ENCODE measurements at regions not wholly inside any gene's neighbourhood (a gene's known extent, or its start where the extent isn't known, plus 50 kb on each side); places are given as distances from the start of the nearest gene placed in this dataset.

- H3K27me3 ChIP-seq: no peaks in the 10 kb centered on the region
- H3K4me1 ChIP-seq: no peaks in the 10 kb centered on the region
- no peak overlapping the region for H3K4me3 ChIP-seq
- WGBS: 52% methylated on average over 3 of the region's 4 CpGs
- no peak for DNase-seq (ENCODE audit: low spot score in 2 of 2)
- H3K9me3 ChIP-seq: no peaks in the 10 kb centered on the region
- H3K27ac ChIP-seq: no peak overlapping the region
- no peaks in the 10 kb centered on the region for H3K36me3 ChIP-seq
- TF ChIP-seq CTCF (IDR thresholded peaks at IDR 0.05) (no peak), POLR2A (IDR thresholded peaks at IDR 0.05) (no peak), EP300 (IDR thresholded peaks at IDR 0.05) (no peak), POLR2AphosphoS5 (IDR thresholded peaks at IDR 0.05) (no peak)
Observed at GRCh38 chr10:106392778-106393177, 771.7 kb downstream of the SORCS1 start.

GRCh38 chr10:106387063-106387462 lies 777.4 kb downstream of the SORCS1 start:
- no peaks in the 10 kb centered on the region for H3K9me3 ChIP-seq
- H3K27ac ChIP-seq: no peak overlapping the region
- no peak for DNase-seq (ENCODE audit: low spot score in 2 of 2)
- no peaks in the 10 kb centered on the region for H3K36me3 ChIP-seq
- no peaks in the 10 kb centered on the region for H3K4me1 ChIP-seq
- TF ChIP-seq EP300 (IDR thresholded peaks at IDR 0.05) (no peak), POLR2AphosphoS5 (IDR thresholded peaks at IDR 0.05) (no peak), CTCF (IDR thresholded peaks at IDR 0.05) (no peak), POLR2A (IDR thresholded peaks at IDR 0.05) (no peak)
- no peaks in the 10 kb centered on the region for H3K27me3 ChIP-seq
- H3K4me3 ChIP-seq: no peak overlapping the region

GRCh38 chr10:106384496-106384895 lies 780.0 kb downstream of the SORCS1 start:
- Histone ChIP-seq H3K27me3 (no peaks in the 10 kb centered on the region), H3K4me3 (no peak overlapping the region), H3K4me1 (no peaks in the 10 kb centered on the region), H3K27ac (no peak overlapping the region), H3K9me3 (no peaks in the 10 kb centered on the region), H3K36me3 (no peaks in the 10 kb centered on the region)
- TF ChIP-seq EP300 (IDR thresholded peaks at IDR 0.05) (no peak), POLR2AphosphoS5 (IDR thresholded peaks at IDR 0.05) (no peak), CTCF (IDR thresholded peaks at IDR 0.05) (no peak), POLR2A (IDR thresholded peaks at IDR 0.05) (no peak)
- DNase-seq (ENCODE audit: low spot score in 2 of 2): no peak
- WGBS: 45% methylated on average over 5 of the region's 5 CpGs

- Histone ChIP-seq H3K4me1 (no peaks in the 10 kb centered on the region), H3K27me3 (no peaks in the 10 kb centered on the region), H3K27ac (no peak overlapping the region), H3K4me3 (no peak overlapping the region), H3K36me3 (no peaks in the 10 kb centered on the region), H3K9me3 (no peaks in the 10 kb centered on the region)
- WGBS: 76% methylated on average over 3 of the region's 3 CpGs
- no peak for TF ChIP-seq CTCF (IDR thresholded peaks at IDR 0.05)
- no peak for TF ChIP-seq EP300 (IDR thresholded peaks at IDR 0.05)
- no peak for TF ChIP-seq POLR2A (IDR thresholded peaks at IDR 0.05)
- TF ChIP-seq POLR2AphosphoS5 (IDR thresholded peaks at IDR 0.05): no peak
- no peak for DNase-seq (ENCODE audit: low spot score in 2 of 2)
Observed at GRCh38 chr10:106380706-106381105, 783.8 kb downstream of the SORCS1 start.

GRCh38 chr10:106378251-106378650 lies 786.3 kb downstream of the SORCS1 start:
- no peak for DNase-seq (ENCODE audit: low spot score in 2 of 2)
- WGBS: 88% methylated on average over 3 of the region's 3 CpGs
- Histone ChIP-seq H3K36me3 (no peaks in the 10 kb centered on the region), H3K4me3 (no peak overlapping the region), H3K9me3 (no peaks in the 10 kb centered on the region), H3K4me1 (no peaks in the 10 kb centered on the region), H3K27ac (no peak overlapping the region), H3K27me3 (no peaks in the 10 kb centered on the region)
- TF ChIP-seq CTCF (IDR thresholded peaks at IDR 0.05) (no peak), POLR2A (IDR thresholded peaks at IDR 0.05) (no peak), POLR2AphosphoS5 (IDR thresholded peaks at IDR 0.05) (no peak), EP300 (IDR thresholded peaks at IDR 0.05) (no peak)

Measured in suprapubic skin (tissue), 4 donors.